AG09309 (cell line): ENCODE measurements at regions not wholly inside any gene's neighbourhood (a gene's known extent, or its start where the extent isn't known, plus 50 kb on each side); places are given as distances from the start of the nearest gene placed in this dataset.

Source experiments
- DNase-seq: peaks from one replicate; pipeline ENCODE4 v3.0.0-alpha.2; 2010; ENCODE audit warnings: low read depth
- H3K4me3 ChIP-seq: 2 replicates; pipeline ENCODE4 v1.5.1; 2011; ENCODE audit warnings: mild to moderate bottlenecking, low read depth, low read length, moderate library complexity; ENCODE audit not compliant: control insufficient read depth
- CTCF ChIP-seq: IDR thresholded peaks from 2 replicates; pipeline ENCODE4 v1.5.1; 2011; ENCODE audit warnings: mild to moderate bottlenecking, low read depth, low read length, inconsistent platforms; ENCODE audit not compliant: insufficient read depth, control insufficient read depth; ENCODE audit errors: missing control alignments

GRCh38 chr2:144215207-144215606 lies 304.7 kb downstream of the ZEB2 start:
- H3K4me3 ChIP-seq = no peak overlapping the region
- TF ChIP-seq CTCF = no peak
- no peak for DNase-seq

- TF ChIP-seq CTCF = no peak
- H3K4me3 ChIP-seq = no peak overlapping the region
- no peak for DNase-seq
Measured at GRCh38 chr2:144213797-144214196, 306.1 kb downstream of the ZEB2 start.

- no peak for TF ChIP-seq CTCF
- H3K4me3 ChIP-seq = no peak overlapping the region
- no peak for DNase-seq
Measured at GRCh38 chr2:144211826-144212225, 308.1 kb downstream of the ZEB2 start.

GRCh38 chr2:144211065-144211464 lies 308.9 kb downstream of the ZEB2 start:
- H3K4me3 ChIP-seq = no peak overlapping the region
- no peak for DNase-seq
- TF ChIP-seq CTCF = no peak

- no peak for TF ChIP-seq CTCF
- no peak for DNase-seq
- H3K4me3 ChIP-seq = no peak overlapping the region
Measured at GRCh38 chr2:144210076-144210475, 309.8 kb downstream of the ZEB2 start.

- TF ChIP-seq CTCF = no peak
- H3K4me3 ChIP-seq = no peak overlapping the region
- DNase-seq = no peak
Measured at GRCh38 chr2:144208924-144209323, 311.0 kb downstream of the ZEB2 start.

GRCh38 chr2:144206019-144206418 lies 313.9 kb downstream of the ZEB2 start:
- no peak for TF ChIP-seq CTCF
- no peak for DNase-seq
- no peak overlapping the region for H3K4me3 ChIP-seq
